GM19395 (cell line): ENCODE measurements at regions not wholly inside any gene's neighbourhood (a gene's known extent, or its start where the extent isn't known, plus 50 kb on each side); places are given as distances from the start of the nearest gene placed in this dataset.

Source experiments
- ATAC-seq: cut with Tn5 transposase; IDR thresholded peaks from one replicate; pipeline ENCODE4 v1.9.1; 2021; ENCODE audit warnings: mild to moderate bottlenecking, moderate library complexity; ENCODE audit not compliant: unreplicated experiment

- ATAC-seq, result peak; percentile 88
Measured at GRCh38 chr2:209334188-209335017, 89.4 kb upstream of the MAP2 start.

GRCh38 chr2:209340522-209340921 lies 83.3 kb upstream of the MAP2 start:
- no peak for ATAC-seq

GRCh38 chr2:209344349-209344748 lies 79.5 kb upstream of the MAP2 start:
- no peak for ATAC-seq

- no peak for ATAC-seq
Measured at GRCh38 chr2:209348433-209348832, 75.4 kb upstream of the MAP2 start.

GRCh38 chr2:209351636-209352035 lies 72.2 kb upstream of the MAP2 start:
- no peak for ATAC-seq

GRCh38 chr2:209358992-209359391 lies 64.9 kb upstream of the MAP2 start:
- ATAC-seq, result no peak

GRCh38 chr2:209367075-209367747 lies 56.6 kb upstream of the MAP2 start:
- ATAC-seq, result no peak

GRCh38 chr2:209368406-209368805 lies 55.4 kb upstream of the MAP2 start:
- no peak for ATAC-seq

GRCh38 chr2:209368914-209369313 lies 54.9 kb upstream of the MAP2 start:
- peak; percentile 88 for ATAC-seq

- ATAC-seq, result no peak
Measured at GRCh38 chr2:209369656-209370055, 54.2 kb upstream of the MAP2 start.

GRCh38 chr2:209371407-209371806 lies 52.4 kb upstream of the MAP2 start:
- ATAC-seq, result no peak
